ENCODE measurements at regions not wholly inside any gene's neighbourhood (a gene's known extent, or its start where the extent isn't known, plus 50 kb on each side); places are given as distances from the start of the nearest gene placed in this dataset.

DNA sequence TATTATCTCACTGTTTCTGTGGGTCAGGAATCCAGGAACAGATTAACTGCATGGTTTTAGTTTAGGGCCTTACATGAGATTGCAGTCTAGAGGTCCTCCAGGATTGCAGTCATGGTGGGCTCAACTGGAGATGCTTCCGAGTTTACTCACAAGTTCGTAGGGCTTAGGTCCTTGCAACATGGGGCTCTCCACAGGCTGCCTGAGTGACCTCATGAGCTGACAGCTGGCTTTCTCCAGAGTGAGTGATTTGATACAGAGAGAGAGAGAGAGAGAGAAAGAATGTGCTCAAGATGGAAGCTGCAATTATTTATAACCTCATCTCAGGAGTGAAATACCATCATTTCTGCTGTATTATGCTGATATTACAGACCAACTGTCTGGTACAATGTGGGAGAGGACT lies 168.9 kb downstream of the GPAT3 start:
- intact Hi-C loops (cut with DNase I; ENCODE audit: low total_unique reads) = no loop called here
- TF ChIP-seq, protein P1, sequence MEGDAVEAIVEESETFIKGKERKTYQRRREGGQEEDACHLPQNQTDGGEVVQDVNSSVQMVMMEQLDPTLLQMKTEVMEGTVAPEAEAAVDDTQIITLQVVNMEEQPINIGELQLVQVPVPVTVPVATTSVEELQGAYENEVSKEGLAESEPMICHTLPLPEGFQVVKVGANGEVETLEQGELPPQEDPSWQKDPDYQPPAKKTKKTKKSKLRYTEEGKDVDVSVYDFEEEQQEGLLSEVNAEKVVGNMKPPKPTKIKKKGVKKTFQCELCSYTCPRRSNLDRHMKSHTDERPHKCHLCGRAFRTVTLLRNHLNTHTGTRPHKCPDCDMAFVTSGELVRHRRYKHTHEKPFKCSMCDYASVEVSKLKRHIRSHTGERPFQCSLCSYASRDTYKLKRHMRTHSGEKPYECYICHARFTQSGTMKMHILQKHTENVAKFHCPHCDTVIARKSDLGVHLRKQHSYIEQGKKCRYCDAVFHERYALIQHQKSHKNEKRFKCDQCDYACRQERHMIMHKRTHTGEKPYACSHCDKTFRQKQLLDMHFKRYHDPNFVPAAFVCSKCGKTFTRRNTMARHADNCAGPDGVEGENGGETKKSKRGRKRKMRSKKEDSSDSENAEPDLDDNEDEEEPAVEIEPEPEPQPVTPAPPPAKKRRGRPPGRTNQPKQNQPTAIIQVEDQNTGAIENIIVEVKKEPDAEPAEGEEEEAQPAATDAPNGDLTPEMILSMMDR (IDR thresholded peaks at IDR 0.05) = no peak

GRCh38 chr4:83703752-83704151 lies 167.8 kb downstream of the GPAT3 start:
- Histone ChIP-seq H3K27ac (no peak overlapping the region), H3K4me3 (no peak overlapping the region), H3K36me3 (no peaks in the 10 kb centered on the region), H3K27me3 (no peaks in the 10 kb centered on the region), H3K4me1 (no peaks in the 10 kb centered on the region), H3K9me3 (peaks cover 0 to 11% (median 0%) of the 10 kb centered on the region in 3 donors)
- DNase-seq = no peak
- intact Hi-C loops (cut with DNase I; ENCODE audit: low total_unique reads) = no loop called here
- TF ChIP-seq, protein P1 (IDR thresholded peaks at IDR 0.05) = no peak

More for the DNA sequence above, 168.9 kb downstream of the GPAT3 start:
- no peaks in the 10 kb centered on the region for H3K27me3 ChIP-seq
- no peaks in the 10 kb centered on the region for H3K4me1 ChIP-seq
- no peak overlapping the region for H3K4me3 ChIP-seq
- H3K9me3 ChIP-seq = peaks cover 0 to 11% (median 0%) of the 10 kb centered on the region in 3 donors
- H3K36me3 ChIP-seq = no peaks in the 10 kb centered on the region
- no peak overlapping the region for H3K27ac ChIP-seq
- no peak for DNase-seq

DNA sequence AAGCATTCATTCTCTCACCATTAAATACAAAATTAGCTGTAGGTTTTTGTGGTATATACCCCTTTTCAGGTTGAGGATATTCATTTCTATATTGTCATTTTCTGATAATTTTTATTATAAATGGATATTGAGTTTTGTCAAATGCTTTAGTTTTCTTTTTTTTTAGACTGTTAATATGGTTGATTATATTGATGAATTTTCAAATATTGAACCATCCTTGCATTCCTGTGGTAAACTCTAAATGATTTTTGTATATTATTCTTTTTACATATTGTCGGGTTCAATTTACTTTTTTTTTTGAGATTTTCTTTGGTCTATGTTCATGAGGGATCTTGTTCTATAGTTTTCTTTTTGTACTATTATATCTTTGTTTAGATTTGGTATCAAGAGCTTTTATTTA lies 165.1 kb downstream of the GPAT3 start:
- no peaks in the 10 kb centered on the region for H3K36me3 ChIP-seq
- H3K27ac ChIP-seq = no peak overlapping the region
- TF ChIP-seq, protein P1 (IDR thresholded peaks at IDR 0.05) = no peak
- no peaks in the 10 kb centered on the region for H3K27me3 ChIP-seq
- H3K4me3 ChIP-seq = no peak overlapping the region
- H3K4me1 ChIP-seq = no peaks in the 10 kb centered on the region
- peaks cover 0 to 11% (median 0%) of the 10 kb centered on the region in 3 donors for H3K9me3 ChIP-seq
- no peak for DNase-seq
- intact Hi-C loops (cut with DNase I; ENCODE audit: low total_unique reads) = no loop called here

DNA sequence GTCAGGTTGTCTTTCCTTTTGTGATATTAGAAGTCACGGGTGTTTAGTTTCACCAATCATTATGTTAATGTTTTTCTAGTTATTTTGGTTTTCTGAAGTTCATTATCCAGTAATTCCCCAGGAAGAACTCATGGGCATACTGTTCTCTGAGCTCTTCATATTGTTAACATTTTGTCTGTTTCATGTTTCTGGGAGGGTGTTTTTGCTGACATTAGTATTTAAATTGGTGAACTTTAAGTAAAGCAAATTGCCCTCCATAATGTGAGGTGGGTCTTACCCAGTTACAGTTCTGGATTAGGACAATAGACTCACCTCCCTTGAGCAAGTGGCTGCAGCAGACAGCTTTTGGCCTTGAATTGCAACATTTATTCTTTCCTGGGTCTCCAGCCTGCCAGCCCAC lies 163.4 kb downstream of the GPAT3 start:
- Histone ChIP-seq H3K27me3 (no peaks in the 10 kb centered on the region), H3K36me3 (no peaks in the 10 kb centered on the region), H3K27ac (no peak overlapping the region), H3K4me3 (no peak overlapping the region), H3K9me3 (peaks cover 0 to 11% (median 0%) of the 10 kb centered on the region in 3 donors), H3K4me1 (no peaks in the 10 kb centered on the region)
- intact Hi-C loops (cut with DNase I; ENCODE audit: low total_unique reads) = no loop called here
- TF ChIP-seq, protein P1 (IDR thresholded peaks at IDR 0.05) = no peak
- no peak for DNase-seq

GRCh38 chr4:83692028-83692427 lies 156.1 kb downstream of the GPAT3 start:
- no peak for DNase-seq
- TF ChIP-seq, protein P1 (IDR thresholded peaks at IDR 0.05) = no peak
- H3K4me1 ChIP-seq = no peaks in the 10 kb centered on the region

DNA sequence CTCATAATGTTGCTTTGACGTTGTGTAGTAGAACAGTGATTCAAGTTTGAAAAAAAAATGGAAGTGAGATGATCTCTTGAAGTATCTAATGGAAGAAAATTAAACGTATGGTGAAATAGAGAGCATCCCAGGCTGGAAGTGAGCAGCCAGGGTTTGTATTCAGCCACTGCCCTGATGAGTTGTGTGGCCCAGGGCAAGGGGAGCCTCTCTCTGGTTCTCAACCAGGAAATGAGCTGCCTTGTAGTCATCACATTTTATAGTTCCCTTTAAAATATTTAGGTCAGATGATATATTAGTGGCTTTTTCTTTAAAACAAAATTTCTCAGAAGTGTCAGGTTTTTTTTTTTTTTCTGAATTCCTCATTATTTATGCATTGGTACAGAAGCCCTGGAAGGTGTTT lies 150.3 kb downstream of the GPAT3 start:
- Histone ChIP-seq H3K27me3 (no peaks in the 10 kb centered on the region), H3K27ac (no peak overlapping the region), H3K4me3 (no peak overlapping the region), H3K36me3 (no peaks in the 10 kb centered on the region), H3K9me3 (no peaks in the 10 kb centered on the region), H3K4me1 (no peaks in the 10 kb centered on the region)
- TF ChIP-seq, protein P1 (IDR thresholded peaks at IDR 0.05) = no peak
- DNase-seq = no peak
- intact Hi-C loops (cut with DNase I; ENCODE audit: low total_unique reads) = no loop called here

More at GRCh38 chr4:83692028-83692427, 156.1 kb downstream of the GPAT3 start:
- no peaks in the 10 kb centered on the region for H3K27me3 ChIP-seq
- no peak overlapping the region for H3K4me3 ChIP-seq
- intact Hi-C loops (cut with DNase I; ENCODE audit: low total_unique reads) = no loop called here
- no peaks in the 10 kb centered on the region for H3K9me3 ChIP-seq
- no peaks in the 10 kb centered on the region for H3K36me3 ChIP-seq
- H3K27ac ChIP-seq = no peak overlapping the region
